ENCODE measurements at regions not wholly inside any gene's neighbourhood (a gene's known extent, or its start where the extent isn't known, plus 50 kb on each side); places are given as distances from the start of the nearest gene placed in this dataset.

DNA sequence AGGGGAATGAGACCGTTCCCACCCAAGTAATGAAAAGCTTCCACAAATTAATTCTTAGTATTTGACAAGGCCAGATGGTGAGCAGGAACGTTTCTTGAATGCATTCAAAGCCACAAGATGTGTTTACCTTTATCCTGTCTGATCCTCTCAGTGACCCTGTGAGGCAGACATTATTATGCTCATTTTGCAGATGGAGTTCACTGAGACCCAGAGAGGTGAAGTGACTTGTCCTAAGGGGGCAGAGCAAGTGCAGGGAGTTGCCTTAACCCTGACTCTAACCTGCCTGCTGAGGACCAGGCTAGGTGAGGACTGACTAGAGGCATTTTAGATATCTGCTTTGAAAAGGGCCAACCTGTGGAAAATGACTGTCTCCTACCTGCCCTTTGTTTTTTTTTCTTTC, 156.7 kb downstream of the HAPSTR1 start:
- H3K79me2 ChIP-seq (ENCODE audit: control insufficient read depth, low read length) = no peaks in the 10 kb centered on the region
- no peaks in the 10 kb centered on the region for H3F3A ChIP-seq (ENCODE audit: control insufficient read depth, insufficient read depth)
- no peaks in the 10 kb centered on the region for H3K9me2 ChIP-seq (replicated peaks; ENCODE audit: control insufficient read depth, low read length)
- no peaks in the 10 kb centered on the region for H3K4me1 ChIP-seq (ENCODE audit: control insufficient read depth, low read length)
- no peak overlapping the region for H3K27ac ChIP-seq (ENCODE audit: low read depth, low read length)
- no peaks in the 10 kb centered on the region for H3K36me3 ChIP-seq (ENCODE audit: control insufficient read depth, low read length)
- no peaks in the 10 kb centered on the region for H3K9me3 ChIP-seq (ENCODE audit: control insufficient read depth, insufficient read depth, low read length)
- H4K20me1 ChIP-seq (ENCODE audit: control insufficient read depth, insufficient read depth, low read depth, low read length) = no peaks in the 10 kb centered on the region
- H3K4me3 ChIP-seq (ENCODE audit: low read length) = no peak overlapping the region
- peaks cover 7% of the 10 kb centered on the region for H3K27me3 ChIP-seq (ENCODE audit: control insufficient read depth, low read length)
- TF ChIP-seq, protein P1, sequence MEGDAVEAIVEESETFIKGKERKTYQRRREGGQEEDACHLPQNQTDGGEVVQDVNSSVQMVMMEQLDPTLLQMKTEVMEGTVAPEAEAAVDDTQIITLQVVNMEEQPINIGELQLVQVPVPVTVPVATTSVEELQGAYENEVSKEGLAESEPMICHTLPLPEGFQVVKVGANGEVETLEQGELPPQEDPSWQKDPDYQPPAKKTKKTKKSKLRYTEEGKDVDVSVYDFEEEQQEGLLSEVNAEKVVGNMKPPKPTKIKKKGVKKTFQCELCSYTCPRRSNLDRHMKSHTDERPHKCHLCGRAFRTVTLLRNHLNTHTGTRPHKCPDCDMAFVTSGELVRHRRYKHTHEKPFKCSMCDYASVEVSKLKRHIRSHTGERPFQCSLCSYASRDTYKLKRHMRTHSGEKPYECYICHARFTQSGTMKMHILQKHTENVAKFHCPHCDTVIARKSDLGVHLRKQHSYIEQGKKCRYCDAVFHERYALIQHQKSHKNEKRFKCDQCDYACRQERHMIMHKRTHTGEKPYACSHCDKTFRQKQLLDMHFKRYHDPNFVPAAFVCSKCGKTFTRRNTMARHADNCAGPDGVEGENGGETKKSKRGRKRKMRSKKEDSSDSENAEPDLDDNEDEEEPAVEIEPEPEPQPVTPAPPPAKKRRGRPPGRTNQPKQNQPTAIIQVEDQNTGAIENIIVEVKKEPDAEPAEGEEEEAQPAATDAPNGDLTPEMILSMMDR (IDR thresholded peaks at IDR 0.05; ENCODE audit: low read depth, low read length, poor library complexity, severe bottlenecking) = no peak
- H3K4me2 ChIP-seq (ENCODE audit: low read length) = no peak overlapping the region

DNA sequence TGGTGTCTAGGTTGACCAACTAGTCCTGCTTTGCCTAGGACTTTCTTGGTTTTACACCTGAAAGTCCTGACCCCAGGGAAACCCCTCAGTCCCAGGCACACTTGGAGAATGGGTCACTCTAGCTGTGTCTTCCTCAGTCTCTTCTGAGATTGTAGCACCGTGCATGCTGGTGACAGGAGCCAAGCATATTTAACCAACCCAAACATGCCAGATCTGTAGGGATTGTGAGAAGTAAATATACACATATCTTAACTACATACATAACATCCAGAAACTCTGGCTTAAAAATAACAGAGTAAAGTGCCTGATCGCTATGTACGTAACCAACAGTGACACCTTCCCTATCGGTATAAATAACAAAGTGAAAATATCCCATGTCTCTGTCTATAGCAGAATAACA, 158.1 kb downstream of the HAPSTR1 start:
- H4K20me1 ChIP-seq (ENCODE audit: control insufficient read depth, insufficient read depth, low read depth, low read length) = no peaks in the 10 kb centered on the region
- H3F3A ChIP-seq (ENCODE audit: control insufficient read depth, insufficient read depth) = no peaks in the 10 kb centered on the region
- H3K9me2 ChIP-seq (replicated peaks; ENCODE audit: control insufficient read depth, low read length) = no peaks in the 10 kb centered on the region
- H3K79me2 ChIP-seq (ENCODE audit: control insufficient read depth, low read length) = no peaks in the 10 kb centered on the region
- no peaks in the 10 kb centered on the region for H3K36me3 ChIP-seq (ENCODE audit: control insufficient read depth, low read length)
- no peak overlapping the region for H3K4me3 ChIP-seq (ENCODE audit: low read length)
- H3K9me3 ChIP-seq (ENCODE audit: control insufficient read depth, insufficient read depth, low read length) = no peaks in the 10 kb centered on the region
- no peak overlapping the region for H3K4me2 ChIP-seq (ENCODE audit: low read length)
- H3K27ac ChIP-seq (ENCODE audit: low read depth, low read length) = no peak overlapping the region
- H3K27me3 ChIP-seq (ENCODE audit: control insufficient read depth, low read length) = peaks cover 7% of the 10 kb centered on the region
- no peaks in the 10 kb centered on the region for H3K4me1 ChIP-seq (ENCODE audit: control insufficient read depth, low read length)
- TF ChIP-seq EZH2phosphoT487 (IDR thresholded peaks at IDR 0.05; ENCODE audit: borderline replicate concordance, low read length) = no peak
- TF ChIP-seq, protein P1 (IDR thresholded peaks at IDR 0.05; ENCODE audit: low read depth, low read length, poor library complexity, severe bottlenecking) = no peak

DNA sequence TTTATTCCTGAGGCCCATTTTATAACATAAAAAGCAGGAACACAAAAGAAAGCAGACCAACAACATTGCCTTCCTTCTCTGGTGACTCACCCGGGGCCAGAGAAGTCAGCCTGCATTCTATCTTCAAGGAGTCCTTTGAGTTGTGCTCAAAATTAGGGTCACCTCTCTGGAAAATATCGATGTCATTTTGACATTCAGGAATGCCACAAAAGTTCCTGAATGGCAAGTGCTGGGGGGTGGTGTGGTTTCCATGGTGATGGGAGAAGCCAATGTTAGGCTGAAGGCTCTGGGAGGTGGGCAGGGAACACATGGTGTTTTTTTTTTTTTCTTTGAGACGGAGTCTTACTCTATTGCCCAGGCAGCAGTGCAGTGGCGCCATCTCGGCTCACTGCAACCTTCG, 159.6 kb downstream of the HAPSTR1 start:
- Histone ChIP-seq H3K9me3 (ENCODE audit: control insufficient read depth, insufficient read depth, low read length) (no peaks in the 10 kb centered on the region), H4K20me1 (ENCODE audit: control insufficient read depth, insufficient read depth, low read depth, low read length) (no peaks in the 10 kb centered on the region), H3K9me2 (replicated peaks; ENCODE audit: control insufficient read depth, low read length) (no peaks in the 10 kb centered on the region), H3K4me2 (ENCODE audit: low read length) (no peak overlapping the region), H3K4me1 (ENCODE audit: control insufficient read depth, low read length) (no peaks in the 10 kb centered on the region), H3K27ac (ENCODE audit: low read depth, low read length) (no peak overlapping the region), H3K79me2 (ENCODE audit: control insufficient read depth, low read length) (no peaks in the 10 kb centered on the region), H3K27me3 (ENCODE audit: control insufficient read depth, low read length) (peaks cover 2% of the 10 kb centered on the region), H3K36me3 (ENCODE audit: control insufficient read depth, low read length) (no peaks in the 10 kb centered on the region), H3K4me3 (ENCODE audit: low read length) (no peak overlapping the region), H3F3A (ENCODE audit: control insufficient read depth, insufficient read depth) (no peaks in the 10 kb centered on the region)
- TF ChIP-seq, protein P1 (IDR thresholded peaks at IDR 0.05; ENCODE audit: low read depth, low read length, poor library complexity, severe bottlenecking) = no peak
- TF ChIP-seq EZH2phosphoT487 (IDR thresholded peaks at IDR 0.05; ENCODE audit: borderline replicate concordance, low read length) = no peak

DNA sequence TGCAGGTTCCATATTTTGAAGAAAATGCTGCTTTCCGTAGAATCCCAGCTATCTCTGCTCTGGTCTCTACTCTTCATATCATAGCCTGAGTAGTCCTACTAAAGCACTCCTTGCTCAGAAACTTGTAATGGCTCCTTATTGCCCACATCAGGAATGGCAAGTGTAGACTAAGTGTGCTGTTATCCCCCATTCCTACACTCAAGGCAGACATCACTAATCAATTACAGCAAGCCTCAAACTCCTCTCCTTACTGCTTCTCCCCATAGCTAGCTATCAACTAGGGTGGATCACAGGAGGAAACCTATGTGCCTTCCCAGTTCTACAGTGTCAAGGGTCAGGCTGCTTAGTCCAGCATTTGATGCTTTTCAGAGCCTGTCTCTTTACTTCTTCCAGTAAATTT, 163.4 kb downstream of the HAPSTR1 start:
- Histone ChIP-seq H3K27me3 (ENCODE audit: control insufficient read depth, low read length) (no peaks in the 10 kb centered on the region; the same call in 1 of the 2 replicates), H3K79me2 (ENCODE audit: control insufficient read depth, low read length) (no peaks in the 10 kb centered on the region), H3F3A (ENCODE audit: control insufficient read depth, insufficient read depth) (no peaks in the 10 kb centered on the region), H3K9me3 (ENCODE audit: control insufficient read depth, insufficient read depth, low read length) (no peaks in the 10 kb centered on the region), H3K27ac (ENCODE audit: low read depth, low read length) (no peak overlapping the region), H3K4me2 (ENCODE audit: low read length) (no peak overlapping the region), H4K20me1 (ENCODE audit: control insufficient read depth, insufficient read depth, low read depth, low read length) (no peaks in the 10 kb centered on the region), H3K4me3 (ENCODE audit: low read length) (no peak overlapping the region), H3K9me2 (replicated peaks; ENCODE audit: control insufficient read depth, low read length) (no peaks in the 10 kb centered on the region), H3K36me3 (ENCODE audit: control insufficient read depth, low read length) (no peaks in the 10 kb centered on the region), H3K4me1 (ENCODE audit: control insufficient read depth, low read length) (no peaks in the 10 kb centered on the region)
- TF ChIP-seq, protein P1 (IDR thresholded peaks at IDR 0.05; ENCODE audit: low read depth, low read length, poor library complexity, severe bottlenecking) = no peak
- TF ChIP-seq EZH2phosphoT487 (IDR thresholded peaks at IDR 0.05; ENCODE audit: borderline replicate concordance, low read length) = no peak

Measured in DOHH2 (cell line).